ENCODE measurements at regions not wholly inside any gene's neighbourhood (a gene's known extent, or its start where the extent isn't known, plus 50 kb on each side); places are given as distances from the start of the nearest gene placed in this dataset.

DNA sequence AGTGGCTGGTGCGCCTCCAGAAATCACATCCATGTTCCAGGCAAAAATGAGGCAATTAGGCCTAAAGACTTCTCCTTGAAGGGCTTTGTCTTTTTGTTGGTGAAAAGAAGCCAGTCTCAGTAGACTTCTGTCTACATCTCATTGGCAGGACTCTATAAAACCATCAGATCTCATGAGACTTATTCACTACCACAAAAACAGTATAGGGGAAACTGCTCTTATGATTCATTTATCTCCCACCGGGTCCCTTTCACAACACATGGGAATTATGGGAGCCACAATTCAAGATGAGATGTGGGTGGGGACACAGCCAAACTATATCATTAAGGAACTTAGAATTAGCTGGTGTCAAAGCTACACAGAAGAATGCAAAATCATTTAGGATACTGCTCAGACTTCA is 77.7 kb upstream of the SNX2 start:
- H3K27me3 ChIP-seq (ENCODE audit: control insufficient read depth, insufficient read depth, low read length): no peaks in the 10 kb centered on the region
- H3K4me1 ChIP-seq (ENCODE audit: control insufficient read depth, insufficient read depth, low read length): no peaks in the 10 kb centered on the region
- no peak overlapping the region for H2AFZ ChIP-seq (replicated peaks; ENCODE audit: low read length, poor library complexity)
- H3K23ac ChIP-seq (ENCODE audit: low read depth, low read length): no peak overlapping the region
- no peaks in the 10 kb centered on the region for H4K20me1 ChIP-seq (ENCODE audit: insufficient read depth, low read length)
- no peak overlapping the region for H2BK20ac ChIP-seq (ENCODE audit: low read depth, low read length)
- H3K36me3 ChIP-seq (ENCODE audit: control insufficient read depth, insufficient read depth, low read length): no peaks in the 10 kb centered on the region
- H2BK15ac ChIP-seq (ENCODE audit: low read depth, low read length): no peak overlapping the region
- no peak overlapping the region for H3K18ac ChIP-seq (ENCODE audit: low read depth, low read length)
- H3K56ac ChIP-seq (ENCODE audit: extremely low read depth, insufficient read depth, low read length): no peak overlapping the region
- no peak overlapping the region for H2AK9ac ChIP-seq (replicated peaks; ENCODE audit: low read depth, low read length, poor library complexity)
- no peak overlapping the region for H3K9ac ChIP-seq (ENCODE audit: low read depth, low read length)
- no peak overlapping the region for H3K4me2 ChIP-seq (ENCODE audit: low read depth, low read length)
- no peak for TF ChIP-seq SMC3 (IDR thresholded peaks at IDR 0.05; ENCODE audit: low read depth, low read length)
- TF ChIP-seq FOS (IDR thresholded peaks at IDR 0.05; ENCODE audit: low read depth, low read length): no peak
- no peak for TF ChIP-seq POLR2A (IDR thresholded peaks at IDR 0.05; ENCODE audit: low read depth, low read length)
- no peak for TF ChIP-seq MXI1 (IDR thresholded peaks at IDR 0.05; ENCODE audit: borderline replicate concordance, low read depth, low read length)
- no peak for TF ChIP-seq BHLHE40 (IDR thresholded peaks at IDR 0.05; ENCODE audit: low read depth, low read length)
- TF ChIP-seq RFX5 (IDR thresholded peaks at IDR 0.05; ENCODE audit: low read depth, low read length): no peak
- TF ChIP-seq CHD1 (IDR thresholded peaks at IDR 0.05; ENCODE audit: low read depth, low read length): no peak
- TF ChIP-seq, protein P1, sequence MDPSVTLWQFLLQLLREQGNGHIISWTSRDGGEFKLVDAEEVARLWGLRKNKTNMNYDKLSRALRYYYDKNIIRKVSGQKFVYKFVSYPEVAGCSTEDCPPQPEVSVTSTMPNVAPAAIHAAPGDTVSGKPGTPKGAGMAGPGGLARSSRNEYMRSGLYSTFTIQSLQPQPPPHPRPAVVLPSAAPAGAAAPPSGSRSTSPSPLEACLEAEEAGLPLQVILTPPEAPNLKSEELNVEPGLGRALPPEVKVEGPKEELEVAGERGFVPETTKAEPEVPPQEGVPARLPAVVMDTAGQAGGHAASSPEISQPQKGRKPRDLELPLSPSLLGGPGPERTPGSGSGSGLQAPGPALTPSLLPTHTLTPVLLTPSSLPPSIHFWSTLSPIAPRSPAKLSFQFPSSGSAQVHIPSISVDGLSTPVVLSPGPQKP (IDR thresholded peaks at IDR 0.05; ENCODE audit: borderline replicate concordance, low read depth, low read length): no peak
- TF ChIP-seq RCOR1 (IDR thresholded peaks at IDR 0.05; ENCODE audit: insufficient replicate concordance, low read length): no peak
- TF ChIP-seq, protein P2, sequence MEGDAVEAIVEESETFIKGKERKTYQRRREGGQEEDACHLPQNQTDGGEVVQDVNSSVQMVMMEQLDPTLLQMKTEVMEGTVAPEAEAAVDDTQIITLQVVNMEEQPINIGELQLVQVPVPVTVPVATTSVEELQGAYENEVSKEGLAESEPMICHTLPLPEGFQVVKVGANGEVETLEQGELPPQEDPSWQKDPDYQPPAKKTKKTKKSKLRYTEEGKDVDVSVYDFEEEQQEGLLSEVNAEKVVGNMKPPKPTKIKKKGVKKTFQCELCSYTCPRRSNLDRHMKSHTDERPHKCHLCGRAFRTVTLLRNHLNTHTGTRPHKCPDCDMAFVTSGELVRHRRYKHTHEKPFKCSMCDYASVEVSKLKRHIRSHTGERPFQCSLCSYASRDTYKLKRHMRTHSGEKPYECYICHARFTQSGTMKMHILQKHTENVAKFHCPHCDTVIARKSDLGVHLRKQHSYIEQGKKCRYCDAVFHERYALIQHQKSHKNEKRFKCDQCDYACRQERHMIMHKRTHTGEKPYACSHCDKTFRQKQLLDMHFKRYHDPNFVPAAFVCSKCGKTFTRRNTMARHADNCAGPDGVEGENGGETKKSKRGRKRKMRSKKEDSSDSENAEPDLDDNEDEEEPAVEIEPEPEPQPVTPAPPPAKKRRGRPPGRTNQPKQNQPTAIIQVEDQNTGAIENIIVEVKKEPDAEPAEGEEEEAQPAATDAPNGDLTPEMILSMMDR (conservative IDR thresholded peaks at IDR 0.05; ENCODE audit: low read depth, low read length): no peak
- TF ChIP-seq, protein P3, sequence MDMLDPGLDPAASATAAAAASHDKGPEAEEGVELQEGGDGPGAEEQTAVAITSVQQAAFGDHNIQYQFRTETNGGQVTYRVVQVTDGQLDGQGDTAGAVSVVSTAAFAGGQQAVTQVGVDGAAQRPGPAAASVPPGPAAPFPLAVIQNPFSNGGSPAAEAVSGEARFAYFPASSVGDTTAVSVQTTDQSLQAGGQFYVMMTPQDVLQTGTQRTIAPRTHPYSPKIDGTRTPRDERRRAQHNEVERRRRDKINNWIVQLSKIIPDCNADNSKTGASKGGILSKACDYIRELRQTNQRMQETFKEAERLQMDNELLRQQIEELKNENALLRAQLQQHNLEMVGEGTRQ (IDR thresholded peaks at IDR 0.05; ENCODE audit: low read depth, low read length): no peak
- TF ChIP-seq NFE2L2 (IDR thresholded peaks at IDR 0.05; ENCODE audit: low read depth, low read length): no peak
- no peak for TF ChIP-seq MAFK (IDR thresholded peaks at IDR 0.05; ENCODE audit: low read depth, low read length)
- POLR2A ChIA-PET (ENCODE audit: unreplicated experiment): no interaction called here
- H3K4me3 ChIP-seq (ENCODE audit: insufficient read depth, low read depth, low read length): no peak overlapping the region
- CTCF ChIA-PET: interaction anchor here (0.7 kb wide), 1 partner anchor 31 kb away, joined by 3 read pairs; no protein-coding TSS in a partner anchor
- no peak overlapping the region for H3K4ac ChIP-seq (ENCODE audit: low read depth, low read length)
- no peak for DNase-seq
- no peak overlapping the region for H4K91ac ChIP-seq (ENCODE audit: insufficient read depth, low read depth, low read length)
- no peaks in the 10 kb centered on the region for H3K9me1 ChIP-seq (ENCODE audit: insufficient read depth, low read length)
- no peaks in the 10 kb centered on the region for H3K9me3 ChIP-seq (ENCODE audit: control insufficient read depth, insufficient read depth, low read length)
- H4K8ac ChIP-seq (ENCODE audit: low read depth in 2 of 2, low read length in 2 of 2): no peak overlapping the region
- intact Hi-C loops (cut with micrococcal nuclease) (no loop called here), dilution Hi-C loops (cut with HindIII; ENCODE audit: low sequenced_read_pairs, unreplicated experiment) (no loop called here), in situ Hi-C loops (cut with MboI; ENCODE audit: low sequenced_read_pairs) (no loop called here)
- no peak overlapping the region for H2BK120ac ChIP-seq (ENCODE audit: low read depth, low read length)
- H3K27ac ChIP-seq (ENCODE audit: insufficient read depth, low read length): no peak overlapping the region
- no peak overlapping the region for H2BK5ac ChIP-seq (ENCODE audit: low read depth, low read length, poor library complexity, severe bottlenecking)
- no peak overlapping the region for H3K14ac ChIP-seq (replicated peaks; ENCODE audit: low read depth, low read length)
- H3K79me1 ChIP-seq (ENCODE audit: low read depth in 1 of 2, low read length in 2 of 2): no peaks in the 10 kb centered on the region
- H2AK5ac ChIP-seq (ENCODE audit: low read depth, low read length): no peak overlapping the region
- no peak for ATAC-seq (ENCODE audit: low read depth)
- no peak overlapping the region for H4K5ac ChIP-seq (ENCODE audit: low read depth, low read length)
- WGBS, 2 experiments (ENCODE audit: extremely low coverage in 2 of 2, insufficient read length in 1 of 2): no CpG with 5 or more reads among the region's 2 CpGs
- no TSS peak for BruUV-seq (replicated peaks)

All from IMR-90 (cell line).